K562 (cell line): ENCODE measurements at regions not wholly inside any gene's neighbourhood (a gene's known extent, or its start where the extent isn't known, plus 50 kb on each side); places are given as distances from the start of the nearest gene placed in this dataset.

Source experiments
- ATAC-seq: fragments of 200-7000 bp; cut with Tn5 transposase; 3 replicates; pipeline ENCODE4 v1.9.1; 2020; ENCODE audit warnings: moderate library complexity
- BruUV-seq: library from RNA; stranded (reverse); fragments of 400-500 nt; replicated peaks from 2 replicates; lab custom pipeline; 2021; lab: Mats Ljungman, UMichigan
- CTCF ChIA-PET: fragments of 300-600 bp; formaldehyde crosslinking; extraction: SDS; loops from one replicate; lab custom pipeline; 2021; ENCODE audit warnings: low intra/inter-chr PET ratio; lab: Yijun Ruan, JAX
- POLR2A ChIA-PET: fragments of 300-600, 350-650 bp; sonication (Branson Sonifier 250); formaldehyde crosslinking; extraction: SDS; loops from one replicate; lab custom pipeline; 2021; ENCODE audit warnings: antibody characterized with exemption, inconsistent platforms; lab: Yijun Ruan, JAX
- DNase-seq, 4 experiments: peaks; one replicate each; pipeline versions ENCODE4 v3.0.0 to v3.0.0-alpha.2; 2011 to 2018; ENCODE audit warnings: low spot score in 3 of 4, mixed read lengths in 3 of 4; ENCODE audit errors: extremely low read depth in 1 of 4
- FAIRE-seq: peaks from 2 replicates; lab custom pipeline; 2011; peaks lifted over from hg19 to GRCh38; lab: Jason Lieb, UNC
- H2AFZ ChIP-seq: 2 replicates; pipeline ENCODE4 v1.6.0; 2011; ENCODE audit warnings: low read depth, low read length, control low read depth, inconsistent platforms
- H3K27ac ChIP-seq: fragments of 200-600 bp; 3 replicates; pipeline ENCODE4 v1.8.0; 2011; ENCODE audit warnings: low read depth, mild to moderate bottlenecking, control low read depth, inconsistent platforms, low read length, moderate library complexity, mixed read lengths; ENCODE audit errors: extremely low read depth
- H3K27me3 ChIP-seq, 2 experiments: fragments of 300-600 bp in 1 of 2; 2 replicates in 1 of 2; 3 replicates in 1 of 2; pipeline versions ENCODE4 v1.6.0 to v1.8.0; 2011; ENCODE audit warnings: inconsistent platforms in 2 of 2, low read length in 2 of 2, mild to moderate bottlenecking in 1 of 2, mixed read lengths in 1 of 2, moderate library complexity in 1 of 2; ENCODE audit not compliant: control insufficient read depth in 2 of 2, insufficient read depth in 2 of 2
- H3K36me3 ChIP-seq: fragments of 300-600 bp; 3 replicates; pipeline ENCODE4 v1.8.0; 2011; ENCODE audit warnings: mild to moderate bottlenecking, low read length, inconsistent platforms; ENCODE audit not compliant: control insufficient read depth, insufficient read depth
- H3K4me1 ChIP-seq, 2 experiments: fragments of 200-600 bp in 1 of 2; replicated peaks in 1 of 2; 2 replicates in 1 of 2; 3 replicates in 1 of 2; pipeline versions ENCODE4 v1.5.1 to v1.8.0; 2011; ENCODE audit warnings: inconsistent platforms in 2 of 2, low read length in 2 of 2, mild to moderate bottlenecking in 1 of 2, mixed read lengths in 1 of 2, moderate library complexity in 1 of 2; ENCODE audit not compliant: control insufficient read depth in 2 of 2, insufficient read depth in 2 of 2
- H3K4me2 ChIP-seq: 2 replicates; pipeline ENCODE4 v1.6.1; 2011; ENCODE audit warnings: low read length, control low read depth, inconsistent platforms, mixed read lengths; ENCODE audit not compliant: insufficient read depth
- H3K4me3 ChIP-seq: fragments of 200-600 bp; sonication (generic), shearing (Covaris generic); 2 replicates; pipeline ENCODE4 v1.5.1; 2016; ENCODE audit warnings: control low read depth, inconsistent platforms
- H3K79me2 ChIP-seq: fragments of 200-600 bp; 3 replicates; pipeline ENCODE4 v1.8.0; 2011; ENCODE audit warnings: low read length, inconsistent platforms; ENCODE audit not compliant: control insufficient read depth, insufficient read depth
- H3K9ac ChIP-seq, 2 experiments: 2 replicates each; pipeline versions ENCODE4 v1.6.0 to v1.6.1; 2011; ENCODE audit warnings: low read depth in 2 of 2, low read length in 2 of 2, control low read depth in 1 of 2, inconsistent platforms in 1 of 2, mild to moderate bottlenecking in 1 of 2, mixed read lengths in 1 of 2; ENCODE audit not compliant: insufficient read depth in 1 of 2
- H3K9me1 ChIP-seq: one replicate; pipeline ENCODE4 v1.6.0; 2011; ENCODE audit warnings: inconsistent platforms, mild to moderate bottlenecking, low read length, moderate library complexity; ENCODE audit not compliant: control insufficient read depth, insufficient read depth
- H3K9me3 ChIP-seq: replicated peaks from 2 replicates; pipeline ENCODE4 v1.5.1; 2011; ENCODE audit warnings: low read depth, low read length, inconsistent platforms; ENCODE audit not compliant: control insufficient read depth, insufficient read depth
- H4K20me1 ChIP-seq: replicated peaks from 2 replicates; pipeline ENCODE4 v1.6.1; 2011; ENCODE audit warnings: low read length, inconsistent platforms, mixed read lengths; ENCODE audit not compliant: control insufficient read depth, insufficient read depth
- ELF2 ChIP-seq: fragments of 250-450 bp; sonication (Bioruptor Pico); IDR thresholded peaks from 2 replicates; pipeline ENCODE4 v1.5.0; 2021; ENCODE audit warnings: mild to moderate bottlenecking
- ZNF609 ChIP-seq: sonication (generic); formaldehyde crosslinking; IDR thresholded peaks from 2 replicates; pipeline ENCODE4 v1.8.1; 2023; ENCODE audit warnings: missing genetic modification reagents, mild to moderate bottlenecking, borderline replicate concordance
- WGBS: fragments of 100-300 bp; shearing (Covaris generic); methylation state at CpG from one replicate; pipeline ENCODE4 v1.1.6; 2016; ENCODE audit warnings: low coverage, mixed read lengths; ENCODE audit not compliant: insufficient coverage; ENCODE audit errors: missing lambda C conversion rate; 5-methylcytosine and 5-hydroxymethylcytosine counted together
- in situ Hi-C: fragments of 300-500 bp; cut with MboI; formaldehyde crosslinking; loops from 4 replicates; pipeline ENCODE4 v1.15.0; 2018; ENCODE audit warnings: inconsistent platforms, mixed read lengths
- intact Hi-C: fragments of 100-400 bp; cut with micrococcal nuclease; formaldehyde crosslinking; loops from 2 replicates; pipeline ENCODE4 v1.14.2; 2022

- no peak overlapping the region for H2AFZ ChIP-seq
- no peak overlapping the region for H3K9ac ChIP-seq
- H3K4me1 ChIP-seq, result no peaks in the 10 kb centered on the region
- BruUV-seq, result no TSS peak
- no peak overlapping the region for H3K4me3 ChIP-seq
- H3K79me2 ChIP-seq, result no peaks in the 10 kb centered on the region
- no peaks in the 10 kb centered on the region for H3K9me1 ChIP-seq
- intact Hi-C loops (no loop called here), in situ Hi-C loops (no loop called here)
- H3K27me3 ChIP-seq, result no peaks in the 10 kb centered on the region
- CTCF ChIA-PET, result no interaction called here
- DNase-seq, result no peak
- no peaks in the 10 kb centered on the region for H3K36me3 ChIP-seq
- H3K4me2 ChIP-seq, result no peak overlapping the region
- WGBS, result 0% methylated on average over 2 of the region's 2 CpGs
- POLR2A ChIA-PET, result no interaction called here
- H3K27ac ChIP-seq, result no peak overlapping the region
- ATAC-seq, result no peak
- no peaks in the 10 kb centered on the region for H3K9me3 ChIP-seq
- no peak for TF ChIP-seq ZNF609 (CRISPR knock-in tag)
- no peak for TF ChIP-seq ELF2 (CRISPR knock-in tag)
- no peaks in the 10 kb centered on the region for H4K20me1 ChIP-seq
- FAIRE-seq, result no peak
These were observed 2506.4 kb downstream of the PCDH9 start for GRCh38 chr13:64723724-64724123.
